SK-MEL-5 (cell line): ENCODE measurements at regions not wholly inside any gene's neighbourhood (a gene's known extent, or its start where the extent isn't known, plus 50 kb on each side); places are given as distances from the start of the nearest gene placed in this dataset.

Source experiments
- DNase-seq: peaks from one replicate; pipeline ENCODE4 v3.0.0-alpha.2; 2016; ENCODE audit warnings: low read depth, low spot score
- in situ Hi-C: cut with HindIII; loops from 2 replicates; pipeline ENCODE4 v1.10.0; 2016; ENCODE audit warnings: low sequenced_read_pairs, high pct_unique_total_duplicates, low pct_unique_long_range_greater_than_20kb

DNA sequence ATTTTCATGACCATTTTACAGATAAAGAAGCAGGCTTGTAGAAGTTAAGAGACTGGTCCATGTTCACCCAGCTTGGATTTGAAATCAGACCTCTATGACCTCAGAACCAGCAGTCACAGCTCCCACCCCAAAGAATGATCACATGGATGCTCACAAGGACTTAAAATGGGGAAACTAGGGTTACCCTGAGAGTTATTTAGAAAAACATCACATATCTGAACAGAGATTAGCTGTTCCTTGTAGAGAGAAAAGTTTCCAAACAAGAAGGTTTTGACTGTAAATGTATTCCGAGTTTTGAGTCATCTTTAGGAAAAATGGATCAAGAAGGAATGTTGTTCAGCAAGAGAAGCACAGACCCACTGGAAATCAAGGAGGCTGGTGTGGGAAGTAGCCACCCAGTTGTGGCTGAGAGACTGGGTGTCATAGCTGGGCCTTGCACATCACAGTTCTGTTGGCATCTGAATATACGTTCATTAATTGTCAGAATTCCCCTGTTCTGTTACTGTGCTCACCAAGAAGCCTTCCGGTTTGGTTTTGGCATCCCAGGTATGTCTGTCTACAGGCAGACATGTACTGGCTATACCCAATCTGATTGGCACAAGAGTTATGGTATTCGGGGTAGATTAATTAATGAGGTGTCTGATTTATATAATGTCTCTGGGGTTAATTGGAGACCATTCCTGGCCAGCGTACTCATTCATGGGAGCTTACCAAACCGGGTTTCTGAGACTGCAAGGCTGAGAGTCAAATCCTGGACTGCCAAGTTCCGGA lies 371.8 kb upstream of the SLC14A2 start:
- in situ Hi-C loops = no loop called here
- no peak for DNase-seq

DNA sequence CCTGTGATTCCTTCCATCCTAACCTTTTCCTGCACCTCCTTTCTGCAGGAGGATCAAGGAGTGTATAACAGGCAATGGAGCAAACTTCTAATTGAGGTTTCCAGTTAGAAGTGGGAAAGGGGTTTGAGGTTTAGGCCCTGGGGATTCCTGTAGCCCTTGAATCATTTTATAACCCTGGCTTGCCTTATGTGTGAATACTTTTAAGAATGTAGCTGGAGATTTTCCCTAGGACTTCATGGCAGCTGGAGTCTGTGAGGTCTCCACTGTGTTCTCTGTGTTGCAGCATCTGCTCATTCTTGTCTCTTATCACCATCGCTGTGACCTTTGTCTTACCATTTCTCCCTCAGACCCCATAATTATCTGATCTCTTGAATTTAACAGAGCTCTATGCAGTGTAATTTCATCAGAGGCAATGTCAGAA lies 370.2 kb upstream of the SLC14A2 start:
- in situ Hi-C loops = no loop called here
- DNase-seq = no peak

GRCh38 chr18:45248240-45248903 lies 366.9 kb upstream of the SLC14A2 start:
- DNase-seq = no peak
- in situ Hi-C loops = no loop called here

DNA sequence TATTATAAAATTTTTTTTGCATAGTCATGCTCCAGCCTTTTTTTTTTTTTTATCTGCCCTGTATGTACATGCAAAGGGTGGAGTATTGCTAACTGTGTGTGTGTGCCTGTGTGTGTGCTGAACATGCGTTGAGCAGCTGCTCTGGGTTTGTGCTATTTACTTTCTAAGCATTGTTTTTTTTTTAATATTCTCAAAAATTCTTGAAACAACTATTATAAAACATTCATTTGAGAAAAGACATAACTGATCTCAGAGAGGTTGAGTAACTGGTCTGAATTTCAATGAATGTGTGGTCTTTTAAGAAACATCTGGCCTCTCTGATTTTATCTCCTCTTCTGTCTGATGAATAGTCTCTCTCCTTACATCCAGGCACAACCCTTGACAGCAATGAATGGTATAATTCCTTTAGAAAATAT lies 366.0 kb upstream of the SLC14A2 start:
- DNase-seq = no peak
- in situ Hi-C loops = no loop called here

GRCh38 chr18:45250479-45250878 lies 364.8 kb upstream of the SLC14A2 start:
- DNase-seq = no peak
- in situ Hi-C loops = no loop called here

GRCh38 chr18:45251236-45251635 lies 364.0 kb upstream of the SLC14A2 start:
- in situ Hi-C loops = no loop called here
- DNase-seq = no peak

GRCh38 chr18:45252474-45252873 lies 362.8 kb upstream of the SLC14A2 start:
- in situ Hi-C loops = no loop called here
- DNase-seq = no peak

DNA sequence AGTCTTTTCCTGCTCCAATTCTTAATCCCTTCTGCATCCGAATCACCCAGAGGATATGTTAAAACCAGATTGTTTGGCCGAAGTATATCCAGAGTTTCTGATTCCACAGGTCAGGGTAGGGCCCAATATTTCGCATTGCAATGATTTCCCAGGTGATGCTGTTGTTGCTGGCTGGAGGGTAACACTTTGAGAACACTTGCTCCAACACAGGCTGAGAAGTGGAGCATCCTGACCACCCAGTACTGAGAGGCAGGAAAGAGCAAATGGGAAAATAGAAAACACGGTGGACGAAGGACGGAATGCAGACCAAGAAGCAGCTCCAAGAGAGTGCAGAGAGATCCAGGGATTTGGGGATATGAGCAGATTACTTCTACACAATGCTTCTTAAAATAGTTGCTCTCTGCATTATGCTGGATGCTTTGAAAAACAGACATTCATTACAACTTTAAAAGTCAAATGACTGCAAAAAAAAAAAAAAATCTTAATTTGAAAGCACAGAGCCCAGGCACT lies 362.2 kb upstream of the SLC14A2 start:
- no peak for DNase-seq
- in situ Hi-C loops = no loop called here

DNA sequence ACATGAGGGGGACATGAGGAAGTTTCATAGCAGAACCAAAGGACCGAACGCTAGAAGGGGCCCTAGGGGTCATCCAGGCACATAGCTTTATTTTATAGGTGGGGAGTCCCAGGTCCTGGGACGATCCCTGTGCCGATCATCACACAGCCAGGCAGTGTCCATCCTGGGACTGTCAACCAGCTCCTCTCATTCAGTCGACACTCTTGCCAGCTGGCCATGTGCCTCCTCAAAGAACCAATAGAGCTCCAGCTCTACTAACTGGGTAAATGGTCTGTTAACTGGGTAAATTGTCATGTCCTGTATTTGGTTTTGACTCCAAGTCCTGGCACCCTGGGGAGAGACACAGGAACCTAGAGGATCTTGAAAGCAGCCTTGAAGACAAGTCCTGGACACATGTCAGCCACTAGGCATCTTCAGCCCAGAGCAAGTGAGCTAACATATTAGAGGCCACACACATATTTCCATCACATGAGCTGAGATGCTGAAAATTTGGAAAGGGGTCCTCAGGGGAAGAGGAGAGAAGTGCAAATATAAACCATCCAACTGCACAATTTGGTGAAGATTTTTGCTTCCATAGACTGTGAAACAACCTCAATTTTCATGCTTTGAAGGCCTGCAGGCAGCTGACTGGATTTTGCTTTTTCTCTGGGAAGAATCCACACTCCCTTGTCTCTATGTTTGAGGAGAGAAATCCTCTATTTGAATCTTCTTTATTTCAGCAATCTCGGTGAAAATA lies 361.1 kb upstream of the SLC14A2 start:
- in situ Hi-C loops = no loop called here
- no peak for DNase-seq

GRCh38 chr18:45254709-45255082 lies 360.6 kb upstream of the SLC14A2 start:
- no peak for DNase-seq
- in situ Hi-C loops = no loop called here

GRCh38 chr18:45255197-45255890 lies 359.9 kb upstream of the SLC14A2 start:
- no peak for DNase-seq
- in situ Hi-C loops = no loop called here

DNA sequence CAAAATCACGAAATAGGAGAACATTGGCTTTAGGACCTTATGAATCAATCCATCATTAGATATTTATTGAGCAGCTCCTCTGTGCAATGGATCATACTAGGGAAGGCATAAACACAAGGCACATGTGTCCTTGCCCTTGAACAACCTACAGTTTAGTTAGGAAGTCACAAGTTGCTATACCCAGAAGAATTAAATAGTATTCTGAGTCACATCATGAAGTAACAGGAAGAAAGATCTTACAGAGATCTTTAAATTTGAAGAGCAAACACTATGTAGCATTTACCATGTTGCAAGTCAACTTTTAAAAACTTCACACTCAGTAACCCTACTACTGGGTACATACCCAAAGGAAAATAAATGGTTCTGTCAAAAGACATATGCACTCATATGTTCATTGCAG lies 355.2 kb upstream of the SLC14A2 start:
- in situ Hi-C loops = no loop called here
- DNase-seq = no peak

DNA sequence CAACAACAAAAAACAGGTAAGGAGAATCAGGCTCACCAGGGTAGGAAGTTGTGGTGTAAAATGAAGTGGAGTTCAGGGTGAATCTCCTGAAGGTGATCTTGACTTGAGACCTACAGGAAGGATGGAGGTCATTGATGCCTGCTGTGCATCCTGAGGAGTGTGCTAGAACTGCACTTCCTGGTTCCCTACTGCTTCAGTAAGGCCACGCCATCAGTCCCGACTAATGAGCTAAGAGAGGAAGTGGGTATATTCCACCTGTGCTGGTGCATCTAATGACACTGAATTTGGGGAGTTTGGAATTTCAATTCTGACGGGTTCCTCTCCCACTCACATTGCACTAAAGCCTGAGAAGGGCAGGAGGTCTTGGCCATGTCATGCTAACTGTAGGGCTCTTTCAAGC lies 349.3 kb upstream of the SLC14A2 start:
- no peak for DNase-seq
- in situ Hi-C loops = no loop called here

DNA sequence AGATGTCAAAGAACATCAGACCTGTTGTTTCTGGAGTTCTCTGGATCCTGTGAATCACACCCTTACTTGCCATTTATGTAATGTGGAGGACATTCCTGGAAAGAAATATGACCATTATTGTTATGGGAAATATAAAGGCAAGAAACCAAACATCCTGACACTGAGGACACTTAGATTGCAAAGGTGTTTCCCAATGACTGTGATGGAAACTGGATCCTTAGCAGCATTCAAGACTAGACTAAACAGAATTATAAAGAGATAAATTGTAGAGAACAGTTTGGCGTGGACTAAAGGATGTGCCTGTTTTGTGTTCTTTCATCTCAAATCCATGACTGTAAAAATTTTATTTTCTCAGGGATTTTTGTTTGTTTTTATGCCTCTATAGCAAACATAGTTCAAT lies 347.7 kb upstream of the SLC14A2 start:
- in situ Hi-C loops = no loop called here
- DNase-seq = no peak

DNA sequence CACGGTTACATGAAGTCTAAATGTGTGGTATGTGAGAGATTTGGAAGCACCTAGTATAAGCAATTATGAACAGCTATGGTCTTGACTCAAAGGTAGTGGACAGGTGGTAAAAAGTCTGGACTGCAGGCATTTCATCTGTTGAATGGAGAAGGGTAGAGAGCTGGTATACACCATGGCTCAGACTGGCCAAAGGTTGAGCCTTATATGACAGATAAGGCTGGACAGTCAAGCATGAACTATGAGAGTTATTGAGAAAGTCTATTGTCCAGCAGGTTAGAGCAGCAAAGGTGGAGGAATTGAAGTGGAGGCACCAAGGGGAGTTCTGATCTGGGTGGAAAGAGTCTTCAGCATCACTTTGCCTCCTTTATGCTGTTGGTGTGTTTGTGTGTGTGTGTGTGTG lies 346.7 kb upstream of the SLC14A2 start:
- DNase-seq = no peak
- in situ Hi-C loops = no loop called here

DNA sequence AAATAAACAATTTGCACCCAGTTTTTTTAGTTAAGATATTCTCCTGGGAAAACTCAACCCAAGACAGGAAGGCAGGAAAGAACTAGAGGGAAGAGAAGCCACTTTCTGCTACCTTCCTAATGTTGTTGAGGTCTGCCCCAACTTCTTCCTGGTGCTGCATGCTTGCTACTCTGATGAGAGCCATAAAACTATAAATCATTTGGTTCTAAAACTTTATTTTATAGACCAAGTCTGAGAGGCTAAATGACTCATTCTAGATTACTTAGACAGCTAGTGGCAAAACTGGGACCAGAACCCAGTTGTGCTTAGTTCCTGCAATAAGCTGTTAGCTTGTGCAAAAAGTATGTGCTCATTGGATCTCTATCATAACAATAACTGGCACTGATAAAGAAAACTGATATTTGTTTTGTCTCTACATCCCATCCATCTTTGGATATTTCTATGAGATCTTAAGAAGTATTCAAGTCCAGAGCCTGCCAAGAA lies 344.9 kb upstream of the SLC14A2 start:
- in situ Hi-C loops = no loop called here
- no peak for DNase-seq

DNA sequence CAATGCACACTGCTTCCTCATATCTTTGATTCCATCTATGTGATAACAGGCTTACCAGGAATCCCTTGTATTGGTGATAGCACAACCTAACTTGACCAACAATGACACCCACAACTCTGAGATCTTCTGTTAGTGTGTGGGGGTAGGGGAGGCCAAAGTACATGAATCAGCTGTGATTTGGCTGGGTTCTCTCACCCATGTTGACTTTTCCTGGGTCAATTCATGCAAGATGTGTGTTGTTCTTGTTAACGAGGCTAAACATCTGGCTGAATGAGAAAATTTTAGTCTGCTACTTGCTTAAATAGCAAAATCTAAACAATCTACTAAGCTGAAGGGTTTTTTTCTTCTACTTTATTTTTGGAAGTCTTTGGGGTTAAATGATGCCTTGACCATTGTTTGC lies 341.2 kb upstream of the SLC14A2 start:
- no peak for DNase-seq
- in situ Hi-C loops = no loop called here
